HCEC 1CT (cell line): ENCODE measurements at regions not wholly inside any gene's neighbourhood (a gene's known extent, or its start where the extent isn't known, plus 50 kb on each side); places are given as distances from the start of the nearest gene placed in this dataset.

Source experiments
- DNase-seq: peaks from one replicate; pipeline ENCODE4 v3.0.0-alpha.2; 2017

- DNase-seq = peak; percentile 9
These were observed 50.7 kb upstream of the PNMA8B start for GRCh38 chr19:46546194-46546896.

GRCh38 chr19:46550684-46551083, 50.4 kb upstream of the CALM3 start:
- no peak for DNase-seq

GRCh38 chr19:46551164-46551563, 50.0 kb upstream of the CALM3 start:
- DNase-seq = no peak
